ENCODE measurements at regions not wholly inside any gene's neighbourhood (a gene's known extent, or its start where the extent isn't known, plus 50 kb on each side); places are given as distances from the start of the nearest gene placed in this dataset.
A peak's percentile ranks its signal among the peaks of the same experiment; 100 is the strongest.
"Not testable (repeated sequence)": the region's sequence is repeated elsewhere in the genome, so short reads cannot be mapped to it uniquely, and the experiment has no call there.

DNA sequence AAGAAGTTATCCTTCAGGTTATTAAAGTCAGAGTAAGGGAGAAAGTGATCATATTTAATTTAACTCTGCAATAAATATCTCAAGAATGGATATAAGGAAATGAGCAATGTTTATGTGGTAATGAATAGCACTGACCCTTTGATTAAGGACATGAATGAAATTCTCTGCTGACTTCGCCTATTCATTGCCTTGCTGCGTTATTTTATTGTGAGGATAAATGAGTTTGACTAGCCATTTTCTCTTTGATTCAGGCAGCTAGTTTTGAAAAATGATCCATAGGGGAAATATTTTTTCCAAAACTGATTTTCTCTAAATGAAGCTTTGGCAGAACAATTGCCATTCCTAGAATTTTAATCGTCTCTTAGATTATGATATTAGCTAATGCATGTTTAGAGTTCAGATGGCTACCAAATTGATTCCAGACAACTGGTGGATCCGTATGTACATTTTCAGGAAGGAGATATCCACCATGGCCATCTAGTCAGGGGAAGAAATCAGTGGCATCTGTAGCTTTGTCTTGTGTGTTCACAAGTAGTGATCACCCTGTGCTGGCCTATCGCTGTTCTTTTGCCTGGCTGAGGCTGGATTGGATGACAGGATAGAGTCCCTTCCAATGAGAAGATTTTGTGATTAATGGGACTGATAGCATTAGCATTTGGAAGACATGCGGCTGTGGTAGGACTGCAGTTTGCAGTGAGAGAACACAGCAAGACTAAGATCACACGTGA lies 302.3 kb upstream of the RGS6 start:
- Histone ChIP-seq H3K4me1 (no peaks in the 10 kb centered on the region), H3K9me3 (no peaks in the 10 kb centered on the region), H3K36me3 (no peaks in the 10 kb centered on the region), H3K27ac (no peak overlapping the region), H3K4me3 (replicated peaks in 1 of 3) (no peak overlapping the region), H3K27me3 (no peaks in the 10 kb centered on the region)
- intact Hi-C loops (cut with DNase I) = no loop called here
- DNase-seq = no peak
- 84 to 85% methylated on average over 7 of the region's 7 CpGs for WGBS, 2 donors
- TF ChIP-seq, protein P1, sequence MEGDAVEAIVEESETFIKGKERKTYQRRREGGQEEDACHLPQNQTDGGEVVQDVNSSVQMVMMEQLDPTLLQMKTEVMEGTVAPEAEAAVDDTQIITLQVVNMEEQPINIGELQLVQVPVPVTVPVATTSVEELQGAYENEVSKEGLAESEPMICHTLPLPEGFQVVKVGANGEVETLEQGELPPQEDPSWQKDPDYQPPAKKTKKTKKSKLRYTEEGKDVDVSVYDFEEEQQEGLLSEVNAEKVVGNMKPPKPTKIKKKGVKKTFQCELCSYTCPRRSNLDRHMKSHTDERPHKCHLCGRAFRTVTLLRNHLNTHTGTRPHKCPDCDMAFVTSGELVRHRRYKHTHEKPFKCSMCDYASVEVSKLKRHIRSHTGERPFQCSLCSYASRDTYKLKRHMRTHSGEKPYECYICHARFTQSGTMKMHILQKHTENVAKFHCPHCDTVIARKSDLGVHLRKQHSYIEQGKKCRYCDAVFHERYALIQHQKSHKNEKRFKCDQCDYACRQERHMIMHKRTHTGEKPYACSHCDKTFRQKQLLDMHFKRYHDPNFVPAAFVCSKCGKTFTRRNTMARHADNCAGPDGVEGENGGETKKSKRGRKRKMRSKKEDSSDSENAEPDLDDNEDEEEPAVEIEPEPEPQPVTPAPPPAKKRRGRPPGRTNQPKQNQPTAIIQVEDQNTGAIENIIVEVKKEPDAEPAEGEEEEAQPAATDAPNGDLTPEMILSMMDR (IDR thresholded peaks at IDR 0.05) = no peak
- no peak for TF ChIP-seq POLR2A (IDR thresholded peaks at IDR 0.05)

DNA sequence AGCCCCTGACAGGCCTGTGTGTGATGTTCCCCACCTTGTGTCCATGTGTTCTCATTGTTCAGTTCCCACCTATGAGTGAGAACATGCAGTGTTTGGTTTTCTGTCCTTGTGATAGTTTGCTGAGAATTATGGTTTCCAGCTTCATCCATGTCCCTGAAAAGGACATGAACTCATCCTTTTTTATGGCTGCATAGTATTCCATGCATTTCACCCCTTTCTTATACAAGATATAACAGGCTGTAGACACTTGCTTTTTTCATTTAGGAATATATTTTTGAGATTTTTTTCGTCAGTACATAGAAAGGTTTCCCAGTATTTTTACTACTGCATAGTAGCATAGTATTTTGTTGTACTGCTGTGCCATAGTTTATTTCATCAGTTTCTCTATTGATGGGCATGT lies 301.2 kb upstream of the RGS6 start:
- H3K27me3 ChIP-seq; H3K4me1 ChIP-seq; intact Hi-C loops (cut with DNase I); DNase-seq; H3K9me3 ChIP-seq; H3K36me3 ChIP-seq; H3K4me3 ChIP-seq (replicated peaks in 1 of 3); H3K27ac ChIP-seq: not testable (repeated sequence)
- WGBS, 2 donors = 95 to 96% methylated on average over 1 of the region's 1 CpG

DNA sequence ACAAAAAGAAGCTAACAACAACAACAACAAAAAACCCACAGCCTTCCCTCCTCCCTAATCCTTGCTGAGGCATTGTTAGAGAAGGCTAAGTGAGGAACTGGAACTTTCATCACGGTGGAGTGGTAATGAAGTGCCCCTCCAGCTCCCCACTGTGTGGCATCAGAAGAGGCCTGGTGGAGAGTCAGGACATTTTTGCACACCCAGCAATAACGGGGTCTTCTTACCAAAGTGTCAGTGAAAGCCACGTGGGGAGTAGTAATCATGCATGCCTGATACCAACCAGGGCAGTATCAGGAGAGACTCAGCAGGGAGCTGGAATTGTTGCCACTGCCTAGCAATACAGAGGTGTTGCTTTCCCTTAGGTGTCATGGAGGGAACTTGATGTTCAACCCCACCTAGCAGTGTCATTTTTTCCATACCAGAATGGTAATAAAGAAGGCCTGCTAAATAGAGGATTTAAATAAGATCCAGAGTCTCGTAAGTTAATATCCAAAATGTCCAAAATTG lies 299.7 kb upstream of the RGS6 start:
- WGBS, 2 donors = 52 to 62% methylated on average over 4 of the region's 4 CpGs
- Histone ChIP-seq H3K4me1 (no peaks in the 10 kb centered on the region), H3K36me3 (no peaks in the 10 kb centered on the region), H3K4me3 (replicated peaks in 1 of 3) (no peak overlapping the region), H3K27me3 (no peaks in the 10 kb centered on the region), H3K9me3 (no peaks in the 10 kb centered on the region), H3K27ac (no peak overlapping the region)
- TF ChIP-seq POLR2A (IDR thresholded peaks at IDR 0.05) = no peak
- TF ChIP-seq, protein P1 (IDR thresholded peaks at IDR 0.05) = no peak
- intact Hi-C loops (cut with DNase I) = no loop called here
- peak in 1 of 2 donors; percentile 15 for DNase-seq

DNA sequence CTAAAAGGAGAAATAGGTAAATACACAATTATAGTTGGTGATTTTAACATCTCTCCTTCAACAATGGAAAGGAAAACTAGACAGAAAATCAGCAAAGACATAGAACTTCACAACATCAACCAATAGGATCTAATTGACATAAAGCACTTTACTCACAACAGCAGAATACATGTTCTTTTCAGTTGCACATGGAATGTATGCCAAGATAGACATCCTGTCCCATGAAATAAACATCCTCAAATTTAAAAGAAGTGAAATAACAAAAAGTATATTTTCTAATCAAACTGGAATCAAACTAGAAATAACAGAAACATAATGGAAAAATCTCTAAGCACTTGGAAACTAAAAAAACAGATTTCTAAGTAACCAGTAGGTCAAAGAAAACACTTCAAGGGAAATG lies 296.2 kb upstream of the RGS6 start:
- H3K4me3 ChIP-seq (replicated peaks in 1 of 3) = no peak overlapping the region
- H3K4me1 ChIP-seq = no peaks in the 10 kb centered on the region
- intact Hi-C loops (cut with DNase I) = no loop called here
- no peaks in the 10 kb centered on the region for H3K9me3 ChIP-seq
- no peak overlapping the region for H3K27ac ChIP-seq
- H3K36me3 ChIP-seq = no peaks in the 10 kb centered on the region
- no peak for TF ChIP-seq POLR2A (IDR thresholded peaks at IDR 0.05)
- TF ChIP-seq, protein P1 (IDR thresholded peaks at IDR 0.05) = no peak
- DNase-seq = no peak
- no peaks in the 10 kb centered on the region for H3K27me3 ChIP-seq

DNA sequence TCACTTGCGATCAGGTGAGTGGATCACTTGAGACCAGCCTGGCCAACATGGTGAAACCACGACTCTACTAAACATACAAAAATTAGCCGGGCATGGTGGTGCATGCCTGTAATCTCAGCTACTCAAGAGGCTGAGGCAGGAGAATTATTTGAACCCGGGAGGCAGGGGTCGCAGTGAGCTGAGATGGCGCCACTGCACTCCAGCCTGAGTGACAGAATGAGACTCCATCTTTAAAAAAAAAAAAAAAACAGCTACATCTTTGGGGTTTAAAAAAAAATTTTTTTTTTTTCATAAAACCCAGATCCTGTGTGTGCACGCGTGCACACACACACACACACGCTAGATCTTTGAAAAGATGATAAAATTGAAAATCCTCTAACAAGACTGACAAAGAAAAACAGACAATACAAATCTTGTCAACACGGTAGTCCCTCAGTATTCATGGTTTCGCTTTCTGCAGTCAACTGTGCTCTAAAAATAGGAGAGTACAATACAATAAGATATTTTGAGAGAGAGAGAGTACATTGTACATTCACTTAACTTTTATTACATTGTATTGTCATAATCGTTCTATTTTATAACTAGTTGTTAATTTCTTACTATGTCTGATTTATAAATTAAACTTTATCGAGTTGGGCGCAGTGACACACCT lies 295.3 kb upstream of the RGS6 start:
- Histone ChIP-seq H3K4me1 (no peaks in the 10 kb centered on the region), H3K4me3 (replicated peaks in 1 of 3) (no peak overlapping the region), H3K9me3 (no peaks in the 10 kb centered on the region), H3K27ac (no peak overlapping the region), H3K36me3 (no peaks in the 10 kb centered on the region), H3K27me3 (no peaks in the 10 kb centered on the region)
- WGBS, 2 donors = 80 to 84% methylated on average over 14 of the region's 14 CpGs
- intact Hi-C loops (cut with DNase I) = no loop called here
- no peak for TF ChIP-seq POLR2A (IDR thresholded peaks at IDR 0.05)
- TF ChIP-seq, protein P1 (IDR thresholded peaks at IDR 0.05) = no peak
- no peak for DNase-seq
